ENCODE measurements at regions not wholly inside any gene's neighbourhood (a gene's known extent, or its start where the extent isn't known, plus 50 kb on each side); places are given as distances from the start of the nearest gene placed in this dataset.
"Not testable (repeated sequence)": the region's sequence is repeated elsewhere in the genome, so short reads cannot be mapped to it uniquely, and the experiment has no call there.

DNA sequence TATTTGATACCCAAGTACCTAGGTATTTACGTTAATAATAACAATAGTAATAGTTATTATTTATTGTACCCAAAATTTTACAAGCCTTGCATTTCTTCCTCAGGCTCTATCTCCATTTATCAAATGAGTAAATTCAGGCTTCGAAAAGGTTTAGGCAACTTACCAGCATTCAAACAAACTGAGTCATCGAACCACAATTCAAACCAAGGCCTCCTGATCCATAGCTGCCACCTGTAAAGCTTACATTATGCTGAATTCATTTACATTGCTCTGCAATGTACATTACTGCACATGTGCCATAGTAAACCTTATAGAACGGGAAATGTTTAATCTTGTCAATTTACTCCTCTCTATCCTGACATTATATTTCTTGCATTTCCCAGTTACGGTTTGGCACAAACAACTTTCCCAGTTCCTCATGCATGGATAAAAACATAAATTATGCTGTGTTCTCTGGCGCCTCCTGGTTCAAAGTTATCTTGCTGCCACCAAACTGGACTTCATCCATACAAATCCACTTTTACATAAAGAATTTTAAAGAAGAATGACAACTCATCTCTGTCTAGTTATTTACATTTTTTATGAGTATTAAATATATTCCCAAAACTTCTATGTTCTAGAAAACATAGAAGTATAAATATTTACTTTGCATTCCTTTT lies 360.6 kb upstream of the SOX9 start:
- Mint-ChIP-seq H3K4me3 (no peak overlapping the region), H3K36me3 (no peaks in the 10 kb centered on the region), H3K9me3 (peaks cover 0 to 3% (median 0%) of the 10 kb centered on the region in 3 donors), H3K27me3 (no peaks in the 10 kb centered on the region), H3K27ac (no peak overlapping the region), H3K4me1 (no peaks in the 10 kb centered on the region)

DNA sequence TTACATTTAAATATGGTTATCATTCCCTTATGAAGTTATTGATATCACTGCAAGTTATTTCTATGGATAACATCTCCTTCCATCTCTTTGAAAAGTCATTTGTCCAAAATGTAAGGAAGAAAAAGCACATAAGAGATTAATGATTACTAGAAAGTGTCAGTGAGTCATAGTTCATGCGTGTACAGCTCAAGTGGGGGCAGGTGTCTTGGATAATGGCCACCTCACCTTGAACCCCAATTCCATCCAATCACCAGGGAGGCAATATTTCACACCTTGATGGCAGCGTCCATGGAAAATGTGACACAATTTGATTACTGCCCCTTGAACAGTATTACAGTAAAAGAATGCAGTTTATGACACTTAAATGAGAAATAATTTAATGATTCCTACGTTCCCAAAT lies 358.3 kb upstream of the SOX9 start:
- H3K27ac Mint-ChIP-seq, result no peak overlapping the region
- H3K9me3 Mint-ChIP-seq, result no peaks in the 10 kb centered on the region
- no peak overlapping the region for H3K4me3 Mint-ChIP-seq
- peaks cover 3% of the 10 kb centered on the region for H3K36me3 Mint-ChIP-seq
- no peaks in the 10 kb centered on the region for H3K27me3 Mint-ChIP-seq
- no peaks in the 10 kb centered on the region for H3K4me1 Mint-ChIP-seq

GRCh38 chr17:71764505-71764904 lies 356.3 kb upstream of the SOX9 start:
- peaks cover 3% of the 10 kb centered on the region for H3K36me3 Mint-ChIP-seq
- H3K4me3 Mint-ChIP-seq, result no peak overlapping the region
- peaks cover 0 to 2% (median 0%) of the 10 kb centered on the region in 3 donors for H3K9me3 Mint-ChIP-seq
- H3K27ac Mint-ChIP-seq, result no peak overlapping the region
- H3K4me1 Mint-ChIP-seq, result no peaks in the 10 kb centered on the region
- no peaks in the 10 kb centered on the region for H3K27me3 Mint-ChIP-seq

- H3K9me3 Mint-ChIP-seq, result peaks cover 0 to 2% (median 0%) of the 10 kb centered on the region in 3 donors
- H3K4me3 Mint-ChIP-seq, result no peak overlapping the region
- H3K4me1 Mint-ChIP-seq, result no peaks in the 10 kb centered on the region
- no peaks in the 10 kb centered on the region for H3K27me3 Mint-ChIP-seq
- H3K27ac Mint-ChIP-seq, result no peak overlapping the region
- H3K36me3 Mint-ChIP-seq, result peaks cover 3% of the 10 kb centered on the region
Observed at GRCh38 chr17:71765437-71765836, 355.4 kb upstream of the SOX9 start.

GRCh38 chr17:71769850-71770249 lies 351.0 kb upstream of the SOX9 start:
- H3K36me3 Mint-ChIP-seq, result peaks cover 4% of the 10 kb centered on the region
- no peak overlapping the region for H3K4me3 Mint-ChIP-seq
- no peak overlapping the region for H3K27ac Mint-ChIP-seq
- H3K4me1 Mint-ChIP-seq, result no peaks in the 10 kb centered on the region
- H3K9me3 Mint-ChIP-seq, result peaks cover 2 to 12% (median 2%) of the 10 kb centered on the region in 3 donors
- H3K27me3 Mint-ChIP-seq, result no peaks in the 10 kb centered on the region

DNA sequence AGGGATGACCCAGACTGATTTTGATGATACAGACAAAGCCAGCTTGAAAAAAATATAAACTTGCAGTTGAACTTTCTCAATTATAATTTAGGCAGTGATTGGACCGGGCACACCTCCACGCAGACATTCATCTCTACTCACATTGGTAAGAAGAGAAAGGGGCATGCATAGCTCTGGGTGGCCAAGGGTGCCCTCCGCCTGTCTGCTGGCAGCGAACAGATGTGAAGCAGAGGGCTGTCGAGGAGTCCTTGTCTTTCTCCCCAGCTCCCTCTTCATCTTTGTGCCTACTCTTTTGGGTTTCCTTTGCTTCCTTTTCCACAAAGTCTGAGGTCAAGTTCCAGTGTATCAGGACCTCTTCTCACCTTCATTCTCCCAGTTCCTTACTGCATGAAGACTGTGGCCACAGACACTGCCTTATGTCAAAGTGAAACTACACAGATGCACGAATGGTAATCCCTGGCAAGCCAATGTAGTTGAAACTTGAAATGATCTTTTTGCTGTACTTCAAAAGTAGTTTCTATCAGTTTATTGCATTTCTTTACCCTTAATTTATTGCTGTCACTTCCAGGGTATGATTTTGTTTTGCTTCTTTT lies 343.7 kb upstream of the SOX9 start:
- H3K4me1 Mint-ChIP-seq, result no peaks in the 10 kb centered on the region
- no peak overlapping the region for H3K27ac Mint-ChIP-seq
- no peak overlapping the region for H3K4me3 Mint-ChIP-seq
- H3K9me3 Mint-ChIP-seq, result peaks cover 0 to 10% (median 0%) of the 10 kb centered on the region in 3 donors
- no peaks in the 10 kb centered on the region for H3K36me3 Mint-ChIP-seq
- no peaks in the 10 kb centered on the region for H3K27me3 Mint-ChIP-seq

DNA sequence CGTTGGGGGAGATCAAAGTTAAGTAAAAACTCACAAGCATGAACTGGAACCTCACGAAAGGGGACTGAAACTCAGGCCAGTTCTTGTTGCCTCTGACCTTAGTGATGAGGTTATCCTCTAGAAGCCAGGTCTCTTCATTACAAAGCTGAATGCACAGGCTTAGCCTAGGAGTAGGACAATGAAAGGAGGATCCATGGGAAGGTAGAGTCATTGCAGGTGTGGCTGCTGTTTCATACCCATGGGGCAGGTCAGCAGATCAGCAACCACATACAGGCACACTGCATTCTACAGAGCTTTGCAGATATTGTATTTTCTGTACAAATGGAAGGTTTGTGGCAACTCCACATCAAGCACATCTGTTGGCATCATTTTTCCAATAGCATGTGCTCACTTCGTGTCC lies 341.3 kb upstream of the SOX9 start:
- Mint-ChIP-seq H3K27ac (no peak overlapping the region), H3K9me3 (peaks cover 0 to 1% (median 0%) of the 10 kb centered on the region in 3 donors), H3K36me3 (no peaks in the 10 kb centered on the region), H3K27me3 (no peaks in the 10 kb centered on the region), H3K4me3 (no peak overlapping the region), H3K4me1 (no peaks in the 10 kb centered on the region)

DNA sequence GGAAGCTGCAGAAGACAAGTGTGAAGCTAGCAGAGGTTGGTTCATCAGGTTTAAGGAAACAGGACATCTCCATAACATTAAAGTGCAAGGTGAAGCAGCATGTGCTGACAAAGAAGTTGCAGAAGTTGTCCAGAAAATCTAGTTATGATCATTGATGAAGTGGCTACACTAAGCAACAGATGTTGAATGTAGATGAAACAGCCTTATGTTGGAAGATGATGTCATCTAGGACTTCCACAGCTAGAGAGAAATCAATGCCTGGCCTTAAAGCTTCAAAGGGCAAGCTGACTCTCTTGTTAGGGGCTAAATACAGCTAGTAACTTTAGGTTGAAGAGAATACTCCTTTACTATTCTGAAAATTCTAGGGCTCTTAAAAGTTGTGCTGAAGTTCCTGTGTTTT lies 340.2 kb upstream of the SOX9 start:
- Mint-ChIP-seq H3K36me3 (no peaks in the 10 kb centered on the region), H3K9me3 (peaks cover 0 to 1% (median 0%) of the 10 kb centered on the region in 3 donors), H3K27me3 (no peaks in the 10 kb centered on the region), H3K4me1 (no peaks in the 10 kb centered on the region), H3K4me3 (no peak overlapping the region), H3K27ac (no peak overlapping the region)

- not testable (repeated sequence) for H3K27ac Mint-ChIP-seq, H3K27me3 Mint-ChIP-seq, H3K9me3 Mint-ChIP-seq, H3K4me1 Mint-ChIP-seq, H3K4me3 Mint-ChIP-seq, H3K36me3 Mint-ChIP-seq
Observed at GRCh38 chr17:71782021-71782420, 338.8 kb upstream of the SOX9 start.

- no peak overlapping the region for H3K27ac Mint-ChIP-seq
- no peaks in the 10 kb centered on the region for H3K4me1 Mint-ChIP-seq
- peaks cover 5% of the 10 kb centered on the region for H3K36me3 Mint-ChIP-seq
- peaks cover 0 to 9% (median 4%) of the 10 kb centered on the region in 3 donors for H3K9me3 Mint-ChIP-seq
- H3K4me3 Mint-ChIP-seq, result no peak overlapping the region
- H3K27me3 Mint-ChIP-seq, result no peaks in the 10 kb centered on the region
Observed at GRCh38 chr17:71790791-71791190, 330.0 kb upstream of the SOX9 start.

- Mint-ChIP-seq H3K9me3 (peaks cover 3 to 9% (median 4%) of the 10 kb centered on the region in 3 donors), H3K36me3 (peaks cover 5% of the 10 kb centered on the region), H3K4me3 (no peak overlapping the region), H3K27ac (no peak overlapping the region), H3K27me3 (no peaks in the 10 kb centered on the region), H3K4me1 (no peaks in the 10 kb centered on the region)
Observed at GRCh38 chr17:71791311-71791710, 329.5 kb upstream of the SOX9 start.

GRCh38 chr17:71792966-71793365 lies 327.9 kb upstream of the SOX9 start:
- H3K36me3 Mint-ChIP-seq, result peaks cover 3% of the 10 kb centered on the region
- no peak overlapping the region for H3K27ac Mint-ChIP-seq
- no peaks in the 10 kb centered on the region for H3K4me1 Mint-ChIP-seq
- no peaks in the 10 kb centered on the region for H3K27me3 Mint-ChIP-seq
- H3K9me3 Mint-ChIP-seq, result peaks cover 1 to 7% (median 4%) of the 10 kb centered on the region in 3 donors
- H3K4me3 Mint-ChIP-seq, result no peak overlapping the region

- Mint-ChIP-seq H3K9me3 (peaks cover 0 to 5% (median 4%) of the 10 kb centered on the region in 3 donors), H3K27ac (no peak overlapping the region), H3K27me3 (no peaks in the 10 kb centered on the region), H3K4me3 (no peak overlapping the region), H3K36me3 (peaks cover 3% of the 10 kb centered on the region), H3K4me1 (no peaks in the 10 kb centered on the region)
Observed at GRCh38 chr17:71793518-71793917, 327.3 kb upstream of the SOX9 start.

GRCh38 chr17:71798701-71799100 lies 322.1 kb upstream of the SOX9 start:
- H3K4me3 Mint-ChIP-seq, result no peak overlapping the region
- H3K9me3 Mint-ChIP-seq, result peaks cover 2 to 4% (median 4%) of the 10 kb centered on the region in 3 donors
- H3K4me1 Mint-ChIP-seq, result no peaks in the 10 kb centered on the region
- H3K27me3 Mint-ChIP-seq, result no peaks in the 10 kb centered on the region
- H3K27ac Mint-ChIP-seq, result no peak overlapping the region
- H3K36me3 Mint-ChIP-seq, result peaks cover 3% of the 10 kb centered on the region

DNA sequence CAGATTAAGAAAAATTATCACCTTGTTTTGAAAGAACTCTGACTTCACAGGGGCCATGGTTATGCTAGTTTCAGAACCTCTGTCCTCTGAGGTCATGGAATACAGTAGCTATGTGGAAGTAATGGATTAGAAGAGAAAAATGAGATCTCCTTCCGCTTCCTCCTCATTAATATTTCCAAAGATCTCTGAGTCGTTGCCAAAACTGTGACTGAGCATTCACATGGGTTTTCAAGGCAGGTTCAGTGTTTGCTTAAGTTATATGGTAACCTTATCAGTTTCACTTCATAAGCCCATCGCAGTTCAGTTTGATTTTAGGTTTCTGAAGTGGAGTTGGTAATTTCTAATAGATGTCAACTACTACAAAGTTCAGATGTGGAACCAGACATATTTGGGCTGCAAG lies 321.2 kb upstream of the SOX9 start:
- H3K4me3 Mint-ChIP-seq, result no peak overlapping the region

DNA sequence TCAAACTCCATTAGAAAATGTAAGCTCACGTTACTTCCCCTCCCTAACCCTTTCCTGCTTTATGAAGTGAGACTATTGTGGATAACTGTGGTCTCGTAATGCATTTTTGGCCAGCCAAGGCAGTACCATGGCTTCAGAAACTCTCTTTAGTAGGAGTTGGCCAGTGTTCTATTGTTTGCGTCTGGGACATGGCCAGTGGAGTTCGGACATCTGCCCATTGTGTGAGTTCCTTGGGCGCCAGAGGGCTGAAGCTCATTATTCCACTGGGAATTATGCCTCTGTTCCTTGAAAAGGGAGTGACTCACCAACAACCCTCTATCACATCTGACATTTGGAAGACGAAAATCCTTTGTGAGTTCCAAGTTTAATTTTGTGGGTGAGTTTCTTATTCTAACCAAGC lies 319.5 kb upstream of the SOX9 start:
- Mint-ChIP-seq H3K4me3 (no peak overlapping the region), H3K27ac (no peak overlapping the region), H3K36me3 (no peaks in the 10 kb centered on the region), H3K9me3 (peaks cover 2 to 4% (median 4%) of the 10 kb centered on the region in 3 donors), H3K27me3 (no peaks in the 10 kb centered on the region), H3K4me1 (no peaks in the 10 kb centered on the region)

More for the DNA sequence above, 321.2 kb upstream of the SOX9 start:
- no peaks in the 10 kb centered on the region for H3K36me3 Mint-ChIP-seq
- H3K27me3 Mint-ChIP-seq, result no peaks in the 10 kb centered on the region
- H3K4me1 Mint-ChIP-seq, result no peaks in the 10 kb centered on the region
- no peak overlapping the region for H3K27ac Mint-ChIP-seq
- H3K9me3 Mint-ChIP-seq, result peaks cover 2 to 4% (median 4%) of the 10 kb centered on the region in 3 donors

All from IgD-negative memory B cell (primary cell).